HepG2 (cell line): ENCODE measurements at regions not wholly inside any gene's neighbourhood (a gene's known extent, or its start where the extent isn't known, plus 50 kb on each side); places are given as distances from the start of the nearest gene placed in this dataset.

Experiments
- ATAC-seq: fragments of 200-7000 bp; cut with Tn5 transposase; 3 replicates; pipeline ENCODE4 v1.9.1; 2020; ENCODE audit warnings: mild to moderate bottlenecking, moderate library complexity
- BruUV-seq: library from RNA; stranded (reverse); fragments of 400-500 nt; replicated peaks from 2 replicates; lab custom pipeline; 2021; lab: Mats Ljungman, UMichigan
- CTCF ChIA-PET: fragments of 300-600 bp; formaldehyde crosslinking; extraction: SDS; loops from one replicate; lab custom pipeline; 2021; ENCODE audit warnings: low total read pairs, inconsistent platforms, low intra/inter-chr PET ratio; lab: Yijun Ruan, JAX
- POLR2A ChIA-PET: fragments of 350-600 bp; sonication (Branson Sonifier 250); formaldehyde crosslinking; loops from one replicate; lab custom pipeline; 2020; ENCODE audit warnings: antibody characterized with exemption, inconsistent platforms; lab: Yijun Ruan, JAX
- DNase-seq: peaks from one replicate; pipeline ENCODE4 v3.0.0-alpha.2; 2015; ENCODE audit warnings: low spot score
- FAIRE-seq: peaks from 3 replicates; lab custom pipeline; 2011; peaks lifted over from hg19 to GRCh38; lab: Jason Lieb, UNC
- H2AFZ ChIP-seq: one replicate; pipeline ENCODE4 v1.6.1; 2011; ENCODE audit warnings: low read length, inconsistent platforms
- H3K27ac ChIP-seq: fragments of 300-600 bp; 3 replicates; pipeline ENCODE4 v1.8.0; 2011; ENCODE audit warnings: mixed run types, mild to moderate bottlenecking, mixed read lengths, low read length, inconsistent platforms; ENCODE audit not compliant: insufficient read depth; ENCODE audit errors: extremely low read length
- H3K27me3 ChIP-seq, 2 experiments: fragments of 200-600 bp in 1 of 2; 2 replicates in 1 of 2; 3 replicates in 1 of 2; pipeline versions ENCODE4 v1.6.0 to v1.8.0; 2011; ENCODE audit warnings: low read length in 2 of 2, mild to moderate bottlenecking in 2 of 2, moderate library complexity in 2 of 2, inconsistent platforms in 1 of 2; ENCODE audit not compliant: insufficient read depth in 2 of 2, control insufficient read depth in 1 of 2
- H3K36me3 ChIP-seq, 2 experiments: fragments of 200-600 bp in 1 of 2; replicated peaks in 1 of 2; 2 replicates in 1 of 2; 3 replicates in 1 of 2; pipeline versions ENCODE4 v1.5.1 to v1.8.0; 2011; ENCODE audit warnings: low read length in 2 of 2, inconsistent platforms in 1 of 2; ENCODE audit not compliant: insufficient read depth in 2 of 2, control insufficient read depth in 1 of 2
- H3K4me1 ChIP-seq: 2 replicates; pipeline ENCODE4 v1.5.1; 2012; ENCODE audit warnings: low read length, inconsistent platforms; ENCODE audit not compliant: insufficient read depth
- H3K4me2 ChIP-seq: 2 replicates; pipeline ENCODE4 v1.6.0; 2011; ENCODE audit warnings: low read depth, low read length, inconsistent platforms
- H3K4me3 ChIP-seq, 3 experiments: fragments of 200-600 bp in 1 of 3; sonication (generic), shearing (Covaris generic) in 1 of 3; replicated peaks in 1 of 3; 2 replicates each; pipeline ENCODE4 v1.5.1; 2011 to 2016; ENCODE audit warnings: low read length in 3 of 3, inconsistent platforms in 2 of 3, low read depth in 2 of 3, mild to moderate bottlenecking in 2 of 3, control low read depth in 1 of 3, mixed read lengths in 1 of 3; ENCODE audit not compliant: insufficient read depth in 1 of 3
- H3K79me2 ChIP-seq: one replicate; pipeline ENCODE4 v1.6.1; 2011; ENCODE audit warnings: low read length, inconsistent platforms; ENCODE audit not compliant: insufficient read depth
- H3K9ac ChIP-seq: 2 replicates; pipeline ENCODE4 v1.6.0; 2011; ENCODE audit warnings: mild to moderate bottlenecking, low read depth, low read length, inconsistent platforms; ENCODE audit not compliant: insufficient read depth
- H3K9me3 ChIP-seq: 2 replicates; pipeline ENCODE4 v1.5.1; 2012; ENCODE audit warnings: mild to moderate bottlenecking, low read length
- H4K20me1 ChIP-seq: 2 replicates; pipeline ENCODE4 v1.6.0; 2011; ENCODE audit warnings: inconsistent platforms, mild to moderate bottlenecking, low read length, moderate library complexity; ENCODE audit not compliant: insufficient read depth
- MEIS1 ChIP-seq: sonication (generic); formaldehyde crosslinking; IDR thresholded peaks from 2 replicates; pipeline ENCODE4 v1.9.0; 2021; ENCODE audit warnings: mild to moderate bottlenecking, missing genetic modification reagents, moderate library complexity, borderline replicate concordance
- MXD4 ChIP-seq: IDR thresholded peaks from 2 replicates; pipeline ENCODE4 v1.6.1; 2016; ENCODE audit warnings: mild to moderate bottlenecking, missing biosample characterization, missing genetic modification reagents
- POGZ ChIP-seq: sonication (generic); formaldehyde crosslinking; IDR thresholded peaks from 2 replicates; pipeline ENCODE4 v1.4.0; 2020; ENCODE audit warnings: mild to moderate bottlenecking, missing genetic modification reagents
- RFX5 ChIP-seq: IDR thresholded peaks from 2 replicates; pipeline ENCODE4 v1.6.1; 2011; ENCODE audit warnings: low read depth, low read length, improper control_type of control experiment
- SRY ChIP-seq: sonication (generic); formaldehyde crosslinking; IDR thresholded peaks from 2 replicates; pipeline ENCODE4 v1.8.0; 2022; ENCODE audit warnings: mild to moderate bottlenecking, missing genetic modification reagents
- TBL1XR1 ChIP-seq: fragments of 150-350 bp; IDR thresholded peaks from 2 replicates; pipeline ENCODE4 v1.6.1; 2014; ENCODE audit warnings: borderline replicate concordance, low read length; ENCODE audit not compliant: partially characterized antibody
- WGBS: methylation state at CpG from one replicate; pipeline ENCODE4 v1.1.6; 2017; ENCODE audit warnings: low lambda C conversion rate; 5-methylcytosine and 5-hydroxymethylcytosine counted together
- in situ Hi-C: cut with HindIII; loops from 2 replicates; pipeline ENCODE4 v1.10.0; 2017; ENCODE audit warnings: low pct_unique_long_range_greater_than_20kb; ENCODE audit not compliant: extremely low pct_ligation_motif_present
- intact Hi-C: fragments of 100-400 bp; cut with micrococcal nuclease; formaldehyde crosslinking; loops from one replicate; pipeline ENCODE4 v1.10.0; 2022; ENCODE audit not compliant: unreplicated experiment
- TF ChIP-seq, protein P1 (sequence below): sonication (generic); formaldehyde crosslinking; IDR thresholded peaks from 2 replicates; pipeline ENCODE4 v1.8.1; 2022; ENCODE audit warnings: low read depth, mild to moderate bottlenecking, missing genetic modification reagents
- TF ChIP-seq, protein P2 (sequence below): sonication (generic); formaldehyde crosslinking; IDR thresholded peaks from 2 replicates; pipeline ENCODE4 v1.8.1; 2023; ENCODE audit warnings: mild to moderate bottlenecking, missing genetic modification reagents, borderline replicate concordance

DNA sequence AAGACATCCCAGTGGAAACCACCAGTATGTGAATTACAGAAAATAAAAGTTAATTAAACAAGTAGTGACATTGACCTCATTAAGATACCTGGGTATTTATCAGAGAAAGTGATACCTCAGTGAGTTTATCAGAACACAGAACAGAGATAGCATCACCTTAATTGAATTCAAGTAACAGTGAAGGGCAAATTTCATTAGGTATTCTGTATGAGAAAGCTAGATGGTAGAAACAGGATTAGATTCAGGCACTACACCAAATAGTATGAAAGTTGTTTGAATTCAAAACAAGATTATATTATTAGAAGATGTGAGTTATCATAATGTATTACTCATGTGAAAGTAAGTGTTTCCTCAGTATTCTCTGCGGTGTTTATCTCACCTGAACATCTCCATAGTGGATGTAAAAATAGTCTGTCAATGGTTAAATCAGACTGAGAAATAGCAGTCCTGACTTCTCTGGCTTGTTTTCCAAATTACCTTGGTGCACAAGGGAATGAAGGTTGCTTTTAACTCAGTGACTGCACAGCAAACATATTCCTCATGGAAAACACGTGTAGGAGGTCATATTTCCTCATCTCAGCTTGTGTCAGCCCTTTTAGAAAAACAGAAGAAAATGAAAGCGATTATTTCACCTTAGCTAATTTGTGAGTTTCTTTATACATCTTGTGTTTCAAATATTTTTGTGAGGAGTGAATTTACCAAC is 79.9 kb upstream of the PCDH18 start:
- ChIA-PET POLR2A (no interaction called here), CTCF (no interaction called here)
- BruUV-seq, result no TSS peak
- in situ Hi-C loops, result no loop called here
- TF ChIP-seq POGZ (CRISPR knock-in tag), result no peak
- TF ChIP-seq TBL1XR1, result no peak
- TF ChIP-seq, protein P1, sequence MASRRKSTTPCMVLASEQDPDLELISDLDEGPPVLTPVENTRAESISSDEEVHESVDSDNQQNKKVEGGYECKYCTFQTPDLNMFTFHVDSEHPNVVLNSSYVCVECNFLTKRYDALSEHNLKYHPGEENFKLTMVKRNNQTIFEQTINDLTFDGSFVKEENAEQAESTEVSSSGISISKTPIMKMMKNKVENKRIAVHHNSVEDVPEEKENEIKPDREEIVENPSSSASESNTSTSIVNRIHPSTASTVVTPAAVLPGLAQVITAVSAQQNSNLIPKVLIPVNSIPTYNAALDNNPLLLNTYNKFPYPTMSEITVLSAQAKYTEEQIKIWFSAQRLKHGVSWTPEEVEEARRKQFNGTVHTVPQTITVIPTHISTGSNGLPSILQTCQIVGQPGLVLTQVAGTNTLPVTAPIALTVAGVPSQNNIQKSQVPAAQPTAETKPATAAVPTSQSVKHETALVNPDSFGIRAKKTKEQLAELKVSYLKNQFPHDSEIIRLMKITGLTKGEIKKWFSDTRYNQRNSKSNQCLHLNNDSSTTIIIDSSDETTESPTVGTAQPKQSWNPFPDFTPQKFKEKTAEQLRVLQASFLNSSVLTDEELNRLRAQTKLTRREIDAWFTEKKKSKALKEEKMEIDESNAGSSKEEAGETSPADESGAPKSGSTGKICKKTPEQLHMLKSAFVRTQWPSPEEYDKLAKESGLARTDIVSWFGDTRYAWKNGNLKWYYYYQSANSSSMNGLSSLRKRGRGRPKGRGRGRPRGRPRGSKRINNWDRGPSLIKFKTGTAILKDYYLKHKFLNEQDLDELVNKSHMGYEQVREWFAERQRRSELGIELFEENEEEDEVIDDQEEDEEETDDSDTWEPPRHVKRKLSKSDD (CRISPR knock-in tag), result no peak
- DNase-seq, result no peak
- no peaks in the 10 kb centered on the region for H4K20me1 ChIP-seq
- ATAC-seq, result no peak
- no peaks in the 10 kb centered on the region for H3K36me3 ChIP-seq
- no peaks in the 10 kb centered on the region for H3K79me2 ChIP-seq
- 1% methylated on average over 3 of the region's 3 CpGs for WGBS
- no peaks in the 10 kb centered on the region for H3K27me3 ChIP-seq
- no peak overlapping the region for H2AFZ ChIP-seq
- H3K27ac ChIP-seq, result no peak overlapping the region
- no peak overlapping the region for H3K9ac ChIP-seq
- H3K9me3 ChIP-seq, result no peaks in the 10 kb centered on the region
- no peaks in the 10 kb centered on the region for H3K4me1 ChIP-seq
- H3K4me3 ChIP-seq, result no peak overlapping the region
- intact Hi-C loops, result loop anchor here (5.0 kb wide), 1 partner anchor 490 kb away; no protein-coding TSS in a partner anchor
- no peak overlapping the region for H3K4me2 ChIP-seq
- FAIRE-seq, result no peak

DNA sequence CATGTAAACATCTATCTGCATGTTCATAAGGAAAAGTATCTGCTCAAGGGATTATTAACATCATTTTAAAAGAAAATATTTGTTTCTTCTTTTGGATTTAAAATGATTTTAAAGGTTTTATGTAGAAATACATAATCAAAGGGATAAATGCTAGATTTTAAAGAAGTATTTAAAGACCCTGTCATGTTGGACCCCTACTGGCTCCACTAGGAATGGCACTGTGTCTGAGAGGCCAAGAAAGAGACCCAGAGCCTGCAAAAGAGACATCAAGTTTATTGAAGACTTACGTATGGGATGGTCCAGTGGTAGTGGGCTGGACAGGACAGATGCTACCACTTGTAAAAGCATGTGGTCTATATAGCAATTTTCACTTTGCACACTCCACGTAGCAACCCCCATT is 78.7 kb upstream of the PCDH18 start:
- 25% methylated on average over 2 of the region's 2 CpGs for WGBS
- H4K20me1 ChIP-seq, result no peaks in the 10 kb centered on the region
- ChIA-PET POLR2A (no interaction called here), CTCF (no interaction called here)
- no peak for TF ChIP-seq RFX5
- TF ChIP-seq, protein P2, sequence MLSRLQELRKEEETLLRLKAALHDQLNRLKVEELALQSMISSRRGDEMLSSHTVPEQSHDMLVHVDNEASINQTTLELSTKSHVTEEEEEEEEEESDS, result no peak
- TF ChIP-seq SRY (CRISPR knock-in tag), result no peak
- no peak for TF ChIP-seq MEIS1 (CRISPR knock-in tag)
- TF ChIP-seq MXD4 (CRISPR knock-in tag), result no peak
- no peaks in the 10 kb centered on the region for H3K79me2 ChIP-seq
- ATAC-seq (peak; percentile 73), FAIRE-seq (no peak), DNase-seq (peak; percentile 1)
- in situ Hi-C loops, result no loop called here
- no peak overlapping the region for H3K9ac ChIP-seq
- no peak overlapping the region for H3K27ac ChIP-seq
- no peaks in the 10 kb centered on the region for H3K36me3 ChIP-seq
- H3K27me3 ChIP-seq, result no peaks in the 10 kb centered on the region
- no peaks in the 10 kb centered on the region for H3K9me3 ChIP-seq
- intact Hi-C loops, result loop anchor here (5.0 kb wide), 1 partner anchor 489 kb away; no protein-coding TSS in a partner anchor
- no peak overlapping the region for H3K4me2 ChIP-seq
- H3K4me1 ChIP-seq, result no peaks in the 10 kb centered on the region
- no TSS peak for BruUV-seq
- H3K4me3 ChIP-seq, result no peak overlapping the region
- no peak overlapping the region for H2AFZ ChIP-seq
